ENCODE measurements at regions not wholly inside any gene's neighbourhood (a gene's known extent, or its start where the extent isn't known, plus 50 kb on each side); places are given as distances from the start of the nearest gene placed in this dataset.
"Not testable (repeated sequence)": the region's sequence is repeated elsewhere in the genome, so short reads cannot be mapped to it uniquely, and the experiment has no call there.

- DNase-seq (ENCODE audit: low spot score in 2 of 2), result no peak
- no peak for FAIRE-seq
These were observed 98.3 kb upstream of the CTBP2 start for GRCh38 chr10:125258676-125259075.

- FAIRE-seq (no peak), DNase-seq (ENCODE audit: low spot score in 2 of 2) (no peak)
These were observed 97.3 kb upstream of the CTBP2 start for GRCh38 chr10:125257521-125258108.

- no peak for DNase-seq (ENCODE audit: low spot score in 2 of 2)
- FAIRE-seq, result no peak
These were observed 95.7 kb upstream of the CTBP2 start for GRCh38 chr10:125256026-125256425.

GRCh38 chr10:125252937-125253336, 92.6 kb upstream of the CTBP2 start:
- FAIRE-seq (no peak), DNase-seq (ENCODE audit: low spot score in 2 of 2) (no peak)

GRCh38 chr10:125250834-125251233, 90.5 kb upstream of the CTBP2 start:
- not testable (repeated sequence) for FAIRE-seq; DNase-seq (ENCODE audit: low spot score in 2 of 2)

- no peak for DNase-seq (ENCODE audit: low spot score in 2 of 2)
- FAIRE-seq, result no peak
These were observed 89.6 kb upstream of the CTBP2 start for GRCh38 chr10:125249948-125250347.

- DNase-seq (ENCODE audit: low spot score in 2 of 2) (no peak), FAIRE-seq (no peak)
These were observed 88.1 kb upstream of the CTBP2 start for GRCh38 chr10:125248489-125248888.

GRCh38 chr10:125247576-125247975, 87.2 kb upstream of the CTBP2 start:
- FAIRE-seq, result no peak
- DNase-seq (ENCODE audit: low spot score in 2 of 2), result no peak

GRCh38 chr10:125243532-125244253, 83.3 kb upstream of the CTBP2 start:
- no peak for DNase-seq (ENCODE audit: low spot score in 2 of 2)
- FAIRE-seq, result no peak

GRCh38 chr10:125238682-125239081, 78.3 kb upstream of the CTBP2 start:
- no peak for DNase-seq (ENCODE audit: low spot score in 2 of 2)
- no peak for FAIRE-seq

- FAIRE-seq (no peak), DNase-seq (ENCODE audit: low spot score in 2 of 2) (no peak)
These were observed 75.7 kb upstream of the CTBP2 start for GRCh38 chr10:125236091-125236490.

GRCh38 chr10:125235093-125236069, 75.0 kb upstream of the CTBP2 start:
- FAIRE-seq (no peak), DNase-seq (ENCODE audit: low spot score in 2 of 2) (no peak)

GRCh38 chr10:125234576-125234975, 74.2 kb upstream of the CTBP2 start:
- FAIRE-seq; DNase-seq (ENCODE audit: low spot score in 2 of 2): not testable (repeated sequence)

GRCh38 chr10:125233726-125234125, 73.4 kb upstream of the CTBP2 start:
- no peak for FAIRE-seq

GRCh38 chr10:125232841-125233240, 72.5 kb upstream of the CTBP2 start:
- no peak for DNase-seq (ENCODE audit: low spot score in 2 of 2)
- FAIRE-seq, result no peak

More at GRCh38 chr10:125233726-125234125, 73.4 kb upstream of the CTBP2 start:
- no peak for DNase-seq (ENCODE audit: low spot score in 2 of 2)

- DNase-seq (ENCODE audit: low spot score in 2 of 2), result no peak
- FAIRE-seq, result no peak
These were observed 71.6 kb upstream of the CTBP2 start for GRCh38 chr10:125231813-125232475.

GRCh38 chr10:125231116-125231812, 70.9 kb upstream of the CTBP2 start:
- DNase-seq (ENCODE audit: low spot score in 2 of 2) (no peak), FAIRE-seq (no peak)

- FAIRE-seq (no peak), DNase-seq (ENCODE audit: low spot score in 2 of 2) (no peak)
These were observed 69.9 kb upstream of the CTBP2 start for GRCh38 chr10:125230251-125230650.

- FAIRE-seq; DNase-seq (ENCODE audit: low spot score in 2 of 2): not testable (repeated sequence)
These were observed 68.0 kb upstream of the CTBP2 start for GRCh38 chr10:125228245-125228940.

All from frontal cortex (tissue), 3 donors.